NCI-H2107 (cell line): ENCODE measurements at regions not wholly inside any gene's neighbourhood (a gene's known extent, or its start where the extent isn't known, plus 50 kb on each side); places are given as distances from the start of the nearest gene placed in this dataset.
A peak's percentile ranks its signal among the peaks of the same experiment; 100 is the strongest.

Experiments used
- DNase-seq: peaks from one replicate; lab custom pipeline; 2025; lab: John Stamatoyannopoulos, UW

GRCh38 chr17:52390422-52390821, 231.9 kb upstream of the CA10 start:
- DNase-seq = no peak

- DNase-seq = no peak
These were observed 231.1 kb upstream of the CA10 start for GRCh38 chr17:52389632-52390031.

GRCh38 chr17:52388941-52389340, 230.4 kb upstream of the CA10 start:
- no peak for DNase-seq

- DNase-seq = no peak
These were observed 226.2 kb upstream of the CA10 start for GRCh38 chr17:52384695-52385094.

- peak; percentile 12 for DNase-seq
These were observed 225.1 kb upstream of the CA10 start for GRCh38 chr17:52383493-52384100.

- DNase-seq = no peak
These were observed 220.3 kb upstream of the CA10 start for GRCh38 chr17:52378860-52379259.

GRCh38 chr17:52376137-52376536, 217.6 kb upstream of the CA10 start:
- no peak for DNase-seq

- no peak for DNase-seq
These were observed 210.4 kb upstream of the CA10 start for GRCh38 chr17:52368886-52369285.

GRCh38 chr17:52357854-52358253, 199.3 kb upstream of the CA10 start:
- no peak for DNase-seq

GRCh38 chr17:52336796-52337195, 178.3 kb upstream of the CA10 start:
- no peak for DNase-seq

- no peak for DNase-seq
These were observed 147.8 kb upstream of the CA10 start for GRCh38 chr17:52306314-52306713.

GRCh38 chr17:52298881-52299280, 140.4 kb upstream of the CA10 start:
- no peak for DNase-seq

GRCh38 chr17:52297230-52298010, 138.9 kb upstream of the CA10 start:
- DNase-seq = no peak

- no peak for DNase-seq
These were observed 135.8 kb upstream of the CA10 start for GRCh38 chr17:52294301-52294700.

- DNase-seq = no peak
These were observed 129.1 kb upstream of the CA10 start for GRCh38 chr17:52287611-52288010.

- DNase-seq = no peak
These were observed 125.4 kb upstream of the CA10 start for GRCh38 chr17:52283872-52284271.

GRCh38 chr17:52276381-52277008, 118.0 kb upstream of the CA10 start:
- DNase-seq = no peak

GRCh38 chr17:52271781-52272180, 113.3 kb upstream of the CA10 start:
- DNase-seq = no peak

- DNase-seq = no peak
These were observed 96.8 kb upstream of the CA10 start for GRCh38 chr17:52255347-52255746.

GRCh38 chr17:52244689-52245088, 86.2 kb upstream of the CA10 start:
- no peak for DNase-seq

- DNase-seq = no peak
These were observed 83.8 kb upstream of the CA10 start for GRCh38 chr17:52242268-52242667.

- no peak for DNase-seq
These were observed 78.6 kb upstream of the CA10 start for GRCh38 chr17:52237151-52237550.

GRCh38 chr17:52235516-52235915, 77.0 kb upstream of the CA10 start:
- DNase-seq = no peak
